NCI-H146 treated with DMSO at 0.1 percent for 48 hours (cell line): ENCODE measurements at regions not wholly inside any gene's neighbourhood (a gene's known extent, or its start where the extent isn't known, plus 50 kb on each side); places are given as distances from the start of the nearest gene placed in this dataset.
A peak's percentile ranks its signal among the peaks of the same experiment; 100 is the strongest.

Source experiments
- DNase-seq: peaks from one replicate; lab custom pipeline; 2025; ENCODE audit not compliant: unreplicated experiment; lab: John Stamatoyannopoulos, UW

- peak; percentile 10 for DNase-seq
These were observed 94.4 kb upstream of the PRDM1 start for GRCh38 chr6:105991561-105992314.

DNA sequence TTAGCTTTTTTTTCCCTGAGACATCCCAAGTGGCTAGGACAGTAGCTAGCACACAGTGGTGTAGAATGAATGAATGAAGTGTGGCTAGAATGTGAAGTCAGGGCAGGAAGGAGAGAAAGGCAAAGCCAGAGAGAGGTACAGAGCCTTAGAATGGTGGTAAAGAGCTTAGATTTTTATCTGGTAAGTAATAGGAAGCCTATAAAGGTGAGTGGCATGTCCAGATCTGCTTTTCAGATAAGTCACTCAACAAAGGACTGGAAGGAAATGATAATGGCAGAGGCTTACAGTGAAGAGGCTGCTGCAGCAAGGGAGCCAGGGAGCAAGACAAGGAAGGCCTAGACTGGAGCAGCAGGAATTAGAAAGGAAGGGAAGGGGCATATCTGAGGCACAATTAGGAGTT lies 96.0 kb upstream of the PRDM1 start:
- no peak for DNase-seq

DNA sequence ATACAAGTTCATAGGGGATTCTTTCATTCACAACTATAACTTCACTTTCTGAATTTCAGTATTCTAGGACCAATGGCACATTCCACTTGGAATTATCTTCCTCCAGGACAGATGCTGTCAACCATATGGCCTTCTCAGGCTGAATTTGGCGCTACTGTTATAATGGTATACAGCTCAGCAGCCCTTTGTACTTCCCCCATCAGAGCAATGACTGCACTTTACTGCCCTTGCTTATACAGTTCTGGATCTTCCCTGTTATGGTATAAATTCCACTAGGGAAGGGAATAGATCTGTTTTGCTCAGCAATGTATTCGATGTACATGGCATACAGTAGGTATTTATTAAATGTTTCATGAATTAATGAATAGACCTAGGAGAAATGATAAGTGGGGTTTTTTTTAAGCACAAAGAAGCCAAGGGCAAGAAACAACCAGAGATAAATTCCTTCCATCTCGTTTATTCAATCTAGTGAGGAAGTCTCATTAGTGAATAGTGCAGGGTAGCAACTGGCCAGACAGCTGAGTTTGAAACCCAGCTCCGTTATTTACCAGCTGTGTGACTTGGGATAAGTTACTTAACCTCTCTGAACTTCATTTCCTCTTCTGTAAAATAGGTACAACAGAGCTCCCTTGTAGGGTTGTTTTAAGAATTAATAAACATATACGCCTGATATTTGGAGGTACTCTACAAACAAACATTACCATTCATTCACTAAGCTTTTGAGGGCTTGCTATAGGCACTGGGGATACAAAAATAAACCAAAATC lies 97.1 kb upstream of the PRDM1 start:
- DNase-seq: no peak

GRCh38 chr6:105988321-105988720 lies 97.8 kb upstream of the PRDM1 start:
- DNase-seq: no peak

DNA sequence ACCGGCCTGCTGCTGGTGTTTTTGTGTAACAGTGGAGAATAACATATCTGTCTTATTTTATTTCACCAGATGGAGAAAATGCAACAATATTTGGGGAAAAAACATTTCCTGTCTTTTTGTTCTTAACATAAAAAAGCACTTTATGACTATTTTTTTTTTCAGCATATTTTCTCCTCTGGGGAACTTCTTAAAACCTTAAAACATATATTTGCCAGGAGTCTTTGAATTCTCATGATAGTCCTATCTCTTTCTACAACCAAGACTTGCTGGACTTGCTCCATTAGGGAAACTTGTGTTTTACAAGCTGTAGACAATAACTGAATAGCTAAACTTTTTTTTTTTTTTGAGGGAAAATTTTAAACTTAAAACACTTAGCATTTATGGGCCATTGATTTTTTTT lies 98.6 kb upstream of the PRDM1 start:
- DNase-seq: no peak

DNA sequence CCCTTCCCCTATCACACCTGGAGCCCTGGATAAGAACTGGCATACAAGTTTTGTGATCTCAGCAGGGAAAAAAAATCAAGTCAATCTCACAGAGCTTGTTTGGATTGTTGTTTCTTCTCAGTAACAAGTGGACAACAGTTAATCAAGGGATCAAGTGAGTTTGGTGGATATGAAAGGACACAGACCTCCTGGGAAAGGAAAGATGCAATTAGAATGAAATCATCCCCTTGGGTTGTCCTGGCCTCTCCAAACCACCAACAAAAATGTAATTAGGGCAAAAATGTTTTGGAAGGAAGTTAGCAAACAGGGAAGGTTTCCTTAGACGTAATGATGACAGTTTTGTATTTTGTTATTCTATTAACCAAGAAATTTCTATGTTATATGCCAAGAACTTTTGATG lies 99.1 kb upstream of the PRDM1 start:
- DNase-seq: no peak

GRCh38 chr6:105985816-105986632 lies 100.1 kb upstream of the PRDM1 start:
- no peak for DNase-seq

DNA sequence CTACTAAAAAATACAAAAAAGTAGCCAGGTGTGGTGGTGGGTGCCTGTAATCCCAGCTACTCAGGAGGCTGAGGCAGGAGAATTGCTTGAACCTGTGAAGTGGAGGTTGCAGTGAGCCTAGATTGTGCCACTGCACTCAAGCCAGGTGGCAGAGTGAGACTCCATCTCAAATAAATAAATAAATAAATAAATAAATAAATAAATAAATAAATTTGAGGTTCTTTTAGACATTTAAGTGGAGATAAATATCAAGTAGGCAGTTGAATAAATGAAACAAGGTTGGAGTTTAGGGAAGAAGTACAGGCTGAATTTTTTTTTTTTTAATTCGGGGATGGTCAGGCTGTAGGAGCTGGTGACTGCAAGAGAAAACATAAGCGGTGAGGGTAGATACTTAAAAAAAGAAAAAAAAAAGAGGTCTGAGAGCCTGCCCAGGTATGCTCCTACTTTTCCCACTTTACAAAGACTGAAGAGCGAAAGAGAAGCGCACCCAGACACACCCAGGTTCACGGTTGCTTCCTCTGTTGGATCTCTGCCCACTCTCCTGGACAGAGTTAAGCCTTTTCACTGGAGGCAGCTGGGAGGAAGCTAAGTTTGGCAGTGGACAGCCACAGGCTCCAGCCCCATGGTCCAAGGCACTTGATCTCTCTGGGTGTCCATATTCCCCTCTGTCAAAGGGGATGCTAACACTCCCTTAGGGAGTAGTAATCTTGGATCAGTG lies 100.9 kb upstream of the PRDM1 start:
- DNase-seq: no peak

DNA sequence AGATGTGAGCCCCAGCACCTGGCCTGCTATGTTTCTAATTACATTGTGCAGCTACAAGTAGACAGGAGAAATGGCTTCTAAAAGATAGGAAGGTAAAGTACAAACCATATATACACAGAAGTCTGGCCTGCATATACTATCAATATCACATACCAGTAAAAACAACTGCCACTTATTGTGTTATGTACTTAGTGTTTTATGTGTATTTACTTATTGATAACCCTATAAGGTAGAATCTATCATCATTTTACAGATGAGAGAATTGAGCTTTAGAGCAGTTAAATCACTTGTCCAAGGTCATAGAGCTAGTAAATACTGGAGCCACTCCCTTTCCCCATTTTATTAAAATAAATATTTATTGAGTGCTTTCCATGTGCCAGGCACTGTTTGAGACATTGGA lies 102.4 kb upstream of the PRDM1 start:
- no peak for DNase-seq

DNA sequence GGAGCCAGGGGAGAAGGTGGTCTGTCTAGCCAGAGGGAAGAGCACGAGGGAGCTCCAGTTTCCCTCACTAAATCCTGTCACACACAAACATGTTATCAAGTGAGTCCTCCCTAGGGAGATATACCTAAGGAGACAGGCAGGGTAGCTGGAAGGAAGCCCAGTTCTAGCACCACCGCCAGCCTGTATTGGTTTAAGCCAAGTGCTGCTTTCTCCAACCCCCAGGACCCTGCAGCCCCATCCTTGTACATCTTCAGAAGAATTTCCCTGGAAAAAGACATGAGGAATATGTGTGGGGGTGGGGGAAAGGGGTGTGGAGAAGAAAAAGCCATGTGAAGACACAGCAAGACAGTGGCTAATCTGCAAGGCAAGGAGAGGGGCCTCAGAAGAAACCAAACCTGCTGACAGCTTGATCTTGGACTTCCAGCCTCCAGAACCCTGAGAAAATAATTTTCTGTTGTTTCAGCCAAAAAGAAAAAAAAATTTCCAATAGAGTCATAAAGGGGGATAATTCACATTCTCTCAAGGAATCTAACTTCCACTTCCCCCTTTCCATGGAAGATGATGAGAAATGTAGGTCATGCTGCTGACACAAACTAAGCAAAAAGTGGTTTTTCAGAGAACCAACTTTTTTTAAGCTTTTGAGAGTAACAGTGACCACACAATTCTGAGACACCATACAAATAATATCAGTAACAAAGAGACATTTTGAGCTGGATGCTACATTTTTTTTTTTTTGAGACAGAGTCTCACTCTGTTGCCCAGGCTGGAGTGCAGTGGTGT lies 103.2 kb upstream of the PRDM1 start:
- DNase-seq: no peak

- no peak for DNase-seq
These were observed 104.2 kb upstream of the PRDM1 start for GRCh38 chr6:105981888-105982358.

GRCh38 chr6:105981002-105981887 lies 104.9 kb upstream of the PRDM1 start:
- no peak for DNase-seq

DNA sequence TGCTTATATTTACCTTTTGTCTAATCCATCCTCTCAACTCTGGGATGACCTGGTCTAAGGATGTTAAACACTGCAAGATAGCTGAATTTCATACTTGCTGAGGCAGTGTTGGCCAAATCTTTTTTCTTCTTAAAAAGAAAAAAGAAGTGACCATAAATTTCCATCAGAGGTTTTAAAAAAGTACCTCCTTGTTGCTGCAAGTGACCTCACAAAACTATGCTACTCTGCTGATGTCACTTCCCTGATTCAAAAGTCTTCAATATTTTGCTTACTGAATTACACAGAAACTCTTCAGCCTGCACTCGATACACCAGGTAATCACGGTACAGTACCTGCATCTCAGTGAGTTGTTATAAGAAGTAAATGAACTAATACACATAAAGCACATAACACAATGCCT lies 107.2 kb upstream of the PRDM1 start:
- no peak for DNase-seq

- DNase-seq: no peak
These were observed 108.1 kb upstream of the PRDM1 start for GRCh38 chr6:105977934-105978504.

DNA sequence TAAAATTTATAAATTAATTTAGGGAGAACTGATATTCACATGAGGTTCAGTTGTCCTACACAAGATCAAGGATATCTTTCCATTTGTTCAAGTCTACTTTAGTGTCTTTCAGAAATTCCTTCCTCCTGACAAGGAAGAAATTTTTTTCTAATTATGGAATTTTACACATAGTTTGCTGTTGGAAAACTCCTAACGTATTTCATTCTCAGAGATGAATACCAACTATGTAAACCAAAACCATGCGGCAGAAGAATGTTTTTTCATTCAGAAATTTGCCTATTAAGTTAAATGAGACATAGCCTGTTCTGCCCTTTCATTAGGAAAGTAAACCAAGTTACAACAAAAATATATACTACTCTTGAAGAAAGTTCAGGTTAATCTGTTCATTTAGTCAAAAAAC lies 111.2 kb upstream of the PRDM1 start:
- DNase-seq: no peak

DNA sequence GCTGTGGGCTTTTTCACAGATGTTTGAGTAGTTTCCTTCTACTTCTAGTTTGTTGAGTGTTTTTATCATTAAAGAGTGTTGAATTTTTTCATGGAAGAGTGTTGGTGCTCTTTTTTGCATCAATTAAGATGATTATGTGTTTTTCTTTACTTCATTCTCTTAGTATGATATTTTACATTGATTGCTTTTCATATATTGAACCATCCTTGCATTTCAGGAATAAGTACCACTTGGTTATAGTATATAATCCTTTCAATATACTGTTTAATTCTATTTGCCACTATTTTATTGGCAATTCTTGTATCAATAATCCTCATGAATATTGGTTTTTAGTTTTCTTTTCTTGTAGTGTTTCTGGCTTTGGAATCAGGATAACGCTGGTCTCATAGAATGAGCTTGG lies 113.7 kb upstream of the PRDM1 start:
- no peak for DNase-seq

DNA sequence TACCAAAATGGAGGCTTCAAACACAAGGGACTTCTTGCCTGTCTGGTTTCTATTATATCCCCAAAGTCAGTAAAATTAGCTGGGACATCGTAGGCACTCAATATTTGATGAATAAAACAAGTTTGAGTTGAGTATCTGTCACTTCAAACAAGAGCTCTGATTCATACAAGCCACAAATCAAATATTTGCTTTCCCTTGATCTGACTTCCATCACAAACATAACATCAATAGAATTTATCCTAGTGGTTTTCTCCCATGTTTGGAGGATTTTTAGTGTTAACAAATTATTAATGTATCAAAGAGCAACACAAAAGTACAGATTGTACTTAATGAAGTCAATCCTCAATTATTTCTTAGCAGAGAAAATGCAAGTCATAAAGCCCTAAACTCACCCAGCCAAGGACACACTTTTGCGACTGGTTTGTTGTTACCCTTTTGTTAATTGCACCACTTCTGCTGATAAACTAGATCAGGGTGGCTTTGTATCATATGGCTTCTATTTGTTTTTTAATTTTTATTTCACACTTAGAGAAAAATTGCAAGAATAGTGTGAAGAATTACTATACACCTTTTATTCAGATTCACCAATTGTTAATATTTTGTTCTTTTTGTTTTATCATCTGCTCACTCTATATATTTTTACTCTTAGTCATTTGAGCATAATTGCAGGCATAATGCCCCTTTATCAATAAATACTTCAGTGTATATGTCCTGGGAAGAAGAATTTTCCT lies 117.4 kb upstream of the PRDM1 start:
- DNase-seq: no peak

DNA sequence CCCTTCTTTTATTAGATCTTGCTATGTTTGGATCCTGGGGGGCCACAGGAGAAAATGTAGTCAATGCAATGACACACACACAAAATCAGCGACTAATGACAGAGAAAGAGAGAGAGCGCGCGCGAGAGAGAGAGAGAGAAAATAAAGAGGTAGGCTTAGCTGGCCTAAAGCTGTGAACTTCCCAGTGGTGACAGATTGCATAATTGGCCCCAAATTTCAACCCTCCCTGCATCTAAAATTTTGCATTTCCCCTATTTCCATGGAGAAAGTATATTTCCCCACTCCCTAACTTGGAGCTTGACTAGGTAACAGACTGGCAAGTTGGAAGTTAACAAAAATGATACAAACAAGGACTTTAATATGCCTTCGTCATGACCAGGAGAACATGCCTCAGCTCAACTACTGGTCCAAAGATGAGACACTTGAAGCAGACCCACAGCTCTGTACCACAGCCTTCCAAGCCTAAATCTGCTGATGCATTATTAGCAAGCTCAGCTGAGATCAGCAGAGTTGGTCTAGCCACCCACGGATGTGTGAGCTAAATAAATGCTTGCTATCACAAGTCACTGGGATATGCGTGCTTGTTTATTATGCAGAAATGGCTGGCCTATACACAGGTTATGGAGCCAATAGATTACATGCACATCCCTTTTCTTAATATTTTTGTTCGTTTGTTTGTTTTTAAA lies 118.1 kb upstream of the PRDM1 start:
- DNase-seq: no peak
